ENCODE measurements at regions not wholly inside any gene's neighbourhood (a gene's known extent, or its start where the extent isn't known, plus 50 kb on each side); places are given as distances from the start of the nearest gene placed in this dataset.

- Histone ChIP-seq H3K4me3 (replicated peaks in 1 of 4; ENCODE audit: control extremely low read depth in 1 of 4, insufficient read depth in 1 of 4, low read depth in 3 of 4, low read length in 4 of 4) (no peak overlapping the region), H3K9me3 (ENCODE audit: control insufficient read depth, insufficient read depth, low read depth, low read length) (no peaks in the 10 kb centered on the region), H3K4me2 (ENCODE audit: extremely low read depth, insufficient read depth, low read length) (no peak overlapping the region), H3K9ac (ENCODE audit: insufficient read depth, low read length) (no peak overlapping the region), H3K36me3 (ENCODE audit: control insufficient read depth, insufficient read depth, low read length) (no peaks in the 10 kb centered on the region), H3K27me3 (ENCODE audit: control insufficient read depth, insufficient read depth, low read length) (no peaks in the 10 kb centered on the region), H4K20me1 (ENCODE audit: control insufficient read depth, extremely low read depth, insufficient read depth, low read length) (no peaks in the 10 kb centered on the region), H3K79me2 (ENCODE audit: control insufficient read depth, insufficient read depth, low read length) (no peaks in the 10 kb centered on the region), H3K4me1 (ENCODE audit: control insufficient read depth, extremely low read depth, insufficient read depth, low read length) (no peaks in the 10 kb centered on the region), H2AFZ (ENCODE audit: low read length) (no peak overlapping the region), H3K27ac (ENCODE audit: insufficient read depth, low read length) (no peak overlapping the region)
- DNase-seq (ENCODE audit: low read depth in 2 of 2) = no peak
- no peak for TF ChIP-seq EZH2 (IDR thresholded peaks at IDR 0.05; ENCODE audit: low read length, missing control alignments)
- no peak for TF ChIP-seq CTCF (conservative IDR thresholded peaks at IDR 0.05 in 1 of 2, IDR thresholded peaks at IDR 0.05 in 1 of 2; ENCODE audit: low read depth in 1 of 2, low read length in 2 of 2)
Measured at GRCh38 chr13:111577956-111578605, 257.6 kb downstream of the TEX29 start.

- no peak overlapping the region for H3K4me2 ChIP-seq (ENCODE audit: extremely low read depth, insufficient read depth, low read length)
- no peak for DNase-seq (ENCODE audit: low read depth in 2 of 2)
- H3K4me1 ChIP-seq (ENCODE audit: control insufficient read depth, extremely low read depth, insufficient read depth, low read length) = no peaks in the 10 kb centered on the region
- no peaks in the 10 kb centered on the region for H3K27me3 ChIP-seq (ENCODE audit: control insufficient read depth, insufficient read depth, low read length)
- no peak overlapping the region for H3K4me3 ChIP-seq (replicated peaks in 1 of 4; ENCODE audit: control extremely low read depth in 1 of 4, insufficient read depth in 1 of 4, low read depth in 3 of 4, low read length in 4 of 4)
- no peak overlapping the region for H3K9ac ChIP-seq (ENCODE audit: insufficient read depth, low read length)
- no peaks in the 10 kb centered on the region for H4K20me1 ChIP-seq (ENCODE audit: control insufficient read depth, extremely low read depth, insufficient read depth, low read length)
- no peak for TF ChIP-seq EZH2 (IDR thresholded peaks at IDR 0.05; ENCODE audit: low read length, missing control alignments)
- TF ChIP-seq CTCF (conservative IDR thresholded peaks at IDR 0.05 in 1 of 2, IDR thresholded peaks at IDR 0.05 in 1 of 2; ENCODE audit: low read depth in 1 of 2, low read length in 2 of 2) = no peak
- H3K9me3 ChIP-seq (ENCODE audit: control insufficient read depth, insufficient read depth, low read depth, low read length) = no peaks in the 10 kb centered on the region
- H3K79me2 ChIP-seq (ENCODE audit: control insufficient read depth, insufficient read depth, low read length) = no peaks in the 10 kb centered on the region
- H3K36me3 ChIP-seq (ENCODE audit: control insufficient read depth, insufficient read depth, low read length) = no peaks in the 10 kb centered on the region
- no peak overlapping the region for H3K27ac ChIP-seq (ENCODE audit: insufficient read depth, low read length)
- no peak overlapping the region for H2AFZ ChIP-seq (ENCODE audit: low read length)
Measured at GRCh38 chr13:111584101-111584672, 263.7 kb downstream of the TEX29 start.

- no peak for TF ChIP-seq CTCF (conservative IDR thresholded peaks at IDR 0.05 in 1 of 2, IDR thresholded peaks at IDR 0.05 in 1 of 2; ENCODE audit: low read depth in 1 of 2, low read length in 2 of 2)
- TF ChIP-seq EZH2 (IDR thresholded peaks at IDR 0.05; ENCODE audit: low read length, missing control alignments) = no peak
- no peaks in the 10 kb centered on the region for H3K79me2 ChIP-seq (ENCODE audit: control insufficient read depth, insufficient read depth, low read length)
- no peak overlapping the region for H3K4me3 ChIP-seq (replicated peaks in 1 of 4; ENCODE audit: control extremely low read depth in 1 of 4, insufficient read depth in 1 of 4, low read depth in 3 of 4, low read length in 4 of 4)
- H3K27ac ChIP-seq (ENCODE audit: insufficient read depth, low read length) = no peak overlapping the region
- H3K36me3 ChIP-seq (ENCODE audit: control insufficient read depth, insufficient read depth, low read length) = no peaks in the 10 kb centered on the region
- no peak overlapping the region for H3K9ac ChIP-seq (ENCODE audit: insufficient read depth, low read length)
- no peaks in the 10 kb centered on the region for H3K4me1 ChIP-seq (ENCODE audit: control insufficient read depth, extremely low read depth, insufficient read depth, low read length)
- H3K9me3 ChIP-seq (ENCODE audit: control insufficient read depth, insufficient read depth, low read depth, low read length) = no peaks in the 10 kb centered on the region
- no peaks in the 10 kb centered on the region for H3K27me3 ChIP-seq (ENCODE audit: control insufficient read depth, insufficient read depth, low read length)
- H2AFZ ChIP-seq (ENCODE audit: low read length) = no peak overlapping the region
- no peak overlapping the region for H3K4me2 ChIP-seq (ENCODE audit: extremely low read depth, insufficient read depth, low read length)
- DNase-seq (ENCODE audit: low read depth in 2 of 2) = no peak
- H4K20me1 ChIP-seq (ENCODE audit: control insufficient read depth, extremely low read depth, insufficient read depth, low read length) = no peaks in the 10 kb centered on the region
Measured at GRCh38 chr13:111584870-111585269, 264.4 kb downstream of the TEX29 start.
